ENCODE measurements at regions not wholly inside any gene's neighbourhood (a gene's known extent, or its start where the extent isn't known, plus 50 kb on each side); places are given as distances from the start of the nearest gene placed in this dataset.
"Not testable (repeated sequence)": the region's sequence is repeated elsewhere in the genome, so short reads cannot be mapped to it uniquely, and the experiment has no call there.

- no peak for DNase-seq
These were observed 768.6 kb downstream of the ZPLD1 start for GRCh38 chr3:103203441-103203840.

DNA sequence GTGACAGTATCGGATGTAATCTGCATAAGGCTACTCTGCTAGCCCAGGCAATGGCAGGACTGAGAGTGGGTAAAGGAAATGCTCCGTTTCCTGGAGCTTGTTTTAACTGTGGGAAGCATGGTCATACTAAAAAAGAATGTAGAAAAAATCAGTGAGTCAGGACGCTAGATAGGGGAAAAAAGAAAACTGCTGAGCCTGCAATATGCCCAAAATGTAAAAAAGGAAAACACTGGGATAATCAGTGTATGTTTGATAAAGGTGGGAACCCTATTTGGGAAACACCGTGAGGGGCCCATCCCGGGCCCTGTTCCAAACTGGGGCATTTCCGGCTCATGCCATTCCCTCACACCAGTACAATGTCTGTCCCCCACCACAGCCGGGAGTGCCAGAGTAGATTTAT is 775.8 kb downstream of the ZPLD1 start:
- no peak for DNase-seq

DNA sequence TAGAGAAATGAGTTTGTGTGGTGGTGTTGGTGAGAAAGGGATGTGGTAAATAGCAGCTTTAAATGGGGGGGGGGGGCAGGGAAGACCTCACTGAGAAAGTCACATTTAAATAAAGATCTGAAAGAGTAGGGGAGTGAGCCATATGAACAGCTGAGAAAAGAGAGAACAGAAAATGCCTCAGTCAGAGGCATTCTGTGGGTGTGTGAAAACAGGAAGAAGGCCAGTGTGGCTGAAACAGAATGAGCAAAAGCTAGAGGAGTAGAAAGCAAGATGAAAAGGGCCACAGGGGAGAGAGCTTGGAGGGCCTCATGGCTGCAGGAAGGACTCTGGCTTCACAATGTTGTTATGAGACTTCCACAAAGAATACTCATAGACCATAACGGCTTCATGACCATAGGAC is 783.3 kb downstream of the ZPLD1 start:
- DNase-seq, result no peak

GRCh38 chr3:103218793-103219192 is 784.0 kb downstream of the ZPLD1 start:
- no peak for DNase-seq

DNA sequence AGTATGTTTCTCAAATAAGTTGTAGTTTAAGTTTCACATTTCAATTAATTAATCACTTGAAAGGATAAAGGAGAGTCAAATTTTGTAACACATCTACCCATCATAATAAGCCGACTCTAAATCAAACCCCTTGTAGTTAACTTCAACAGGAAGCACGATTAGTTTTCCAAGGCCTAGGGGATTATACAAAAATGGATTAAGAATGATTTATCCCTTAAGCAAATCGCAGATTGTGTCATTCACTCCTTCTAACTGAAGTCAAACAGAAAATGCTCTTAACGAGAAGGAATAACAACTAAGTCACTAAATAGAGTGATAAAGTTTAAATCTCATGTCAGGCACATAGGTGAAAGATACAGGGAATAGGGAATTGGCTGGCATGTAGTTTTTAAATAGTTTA is 792.8 kb downstream of the ZPLD1 start:
- DNase-seq, result no peak

DNA sequence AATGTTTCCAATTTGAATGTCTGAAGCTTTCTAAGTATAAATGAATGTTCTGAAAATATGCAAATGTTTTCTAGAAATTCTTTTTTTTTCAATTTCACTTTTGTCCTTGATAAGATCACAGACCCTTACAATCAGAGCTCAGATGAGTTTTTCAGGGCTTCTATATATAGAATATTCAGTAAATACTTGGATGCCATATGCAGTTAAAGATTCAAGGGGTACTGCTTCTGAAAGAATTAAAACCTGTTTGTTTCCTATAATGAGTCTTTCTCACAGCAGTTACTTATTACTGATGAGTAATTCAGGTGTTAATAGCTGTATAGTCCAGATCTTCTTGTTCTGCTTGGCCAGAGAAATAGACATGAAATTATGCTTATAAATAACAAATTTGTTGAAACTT is 812.6 kb downstream of the ZPLD1 start:
- no peak for DNase-seq

- not testable (repeated sequence) for DNase-seq
These were observed 820.0 kb downstream of the ZPLD1 start for GRCh38 chr3:103254827-103255226.

GRCh38 chr3:103269287-103269686 is 834.5 kb downstream of the ZPLD1 start:
- no peak for DNase-seq

DNA sequence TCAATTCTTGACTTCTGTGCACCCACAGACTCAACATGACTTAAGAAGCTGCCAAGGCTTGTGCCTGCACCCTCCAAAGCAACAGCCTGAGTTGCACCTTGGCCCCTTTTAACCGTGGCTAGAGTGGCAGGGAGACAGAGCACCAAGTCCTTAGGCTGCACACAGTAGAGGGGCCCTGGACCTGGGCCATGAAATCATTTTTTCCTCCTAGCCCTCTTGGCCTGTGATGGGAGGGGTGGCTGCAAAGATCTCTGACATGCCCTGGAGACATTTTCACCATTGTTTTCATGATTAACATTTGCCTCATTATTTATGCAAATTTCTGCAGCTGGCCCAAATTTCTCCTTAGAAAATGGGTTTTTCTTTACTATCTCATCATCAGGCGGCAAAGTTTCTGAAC is 836.8 kb downstream of the ZPLD1 start:
- DNase-seq, result no peak

- DNase-seq, result no peak
These were observed 861.3 kb downstream of the ZPLD1 start for GRCh38 chr3:103295974-103296570.

GRCh38 chr3:103297502-103297901 is 862.7 kb downstream of the ZPLD1 start:
- not testable (repeated sequence) for DNase-seq

DNA sequence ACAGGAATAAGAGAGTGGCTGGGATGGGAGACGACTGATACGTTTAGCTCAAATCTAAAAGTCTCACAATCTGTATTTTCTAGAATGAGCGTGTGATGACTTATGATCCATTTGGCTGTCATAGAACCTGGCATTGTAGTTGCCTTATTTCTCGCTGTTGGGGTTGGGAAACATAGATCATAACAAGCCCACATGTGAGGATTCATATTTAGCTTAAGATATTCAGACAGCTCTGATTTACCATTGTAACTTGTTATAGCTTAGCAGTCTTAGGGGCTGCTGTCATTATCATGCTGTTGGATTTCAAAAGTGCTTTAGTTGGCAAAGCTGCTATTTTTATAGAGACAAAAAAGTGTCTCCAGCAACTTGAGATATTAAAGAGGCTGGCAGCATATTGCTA is 871.3 kb downstream of the ZPLD1 start:
- DNase-seq, result no peak

GRCh38 chr3:103308921-103309320 is 874.1 kb downstream of the ZPLD1 start:
- no peak for DNase-seq

DNA sequence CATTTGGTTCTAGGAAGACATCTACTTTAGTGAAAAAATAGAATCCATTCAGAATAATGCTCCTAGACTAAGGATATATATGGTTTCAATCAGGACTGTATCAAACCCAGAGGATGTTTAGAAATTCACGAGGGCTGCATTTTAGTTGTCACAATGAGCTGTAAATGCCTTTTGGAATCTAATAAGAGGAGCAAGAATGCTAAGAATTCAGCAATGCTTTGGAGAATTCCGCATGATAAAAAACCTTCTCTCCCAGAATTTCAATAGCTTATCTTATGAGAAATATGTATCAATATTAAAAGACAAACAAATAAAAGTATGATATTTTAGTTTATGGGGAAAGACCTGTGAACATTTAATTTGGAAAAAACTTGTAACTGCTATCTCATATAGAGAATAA is 885.1 kb downstream of the ZPLD1 start:
- DNase-seq, result no peak

- DNase-seq, result no peak
These were observed 902.5 kb downstream of the ZPLD1 start for GRCh38 chr3:103337179-103337845.

GRCh38 chr3:103341078-103341606 is 906.3 kb downstream of the ZPLD1 start:
- DNase-seq, result no peak

DNA sequence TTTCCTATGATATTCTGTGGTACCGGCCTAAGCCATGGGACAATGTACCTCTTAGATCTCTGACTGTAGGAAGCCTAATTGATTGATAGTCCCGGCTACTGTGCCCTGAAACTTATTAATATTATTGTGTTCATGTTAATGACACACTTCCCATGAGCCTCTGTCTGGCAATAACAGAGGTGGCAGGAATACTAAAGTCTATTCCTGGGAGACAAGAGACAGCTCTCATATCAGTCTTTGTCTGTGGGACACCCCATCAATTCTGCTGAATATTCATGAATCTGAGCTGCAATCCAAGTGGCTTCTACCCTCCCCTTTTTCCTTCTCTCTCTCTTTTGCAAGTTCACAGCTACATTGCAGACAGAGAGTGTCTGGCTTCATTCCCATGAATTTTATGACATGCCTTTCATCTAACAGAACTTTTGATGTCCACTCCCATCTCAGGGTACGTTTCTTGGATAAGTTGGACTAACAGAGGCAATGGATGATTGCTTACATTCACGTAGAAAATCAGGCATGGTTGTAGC is 907.5 kb downstream of the ZPLD1 start:
- DNase-seq, result no peak

- DNase-seq, result no peak
These were observed 914.9 kb downstream of the ZPLD1 start for GRCh38 chr3:103349760-103350159.

GRCh38 chr3:103365467-103365866 is 930.7 kb downstream of the ZPLD1 start:
- no peak for DNase-seq

DNA sequence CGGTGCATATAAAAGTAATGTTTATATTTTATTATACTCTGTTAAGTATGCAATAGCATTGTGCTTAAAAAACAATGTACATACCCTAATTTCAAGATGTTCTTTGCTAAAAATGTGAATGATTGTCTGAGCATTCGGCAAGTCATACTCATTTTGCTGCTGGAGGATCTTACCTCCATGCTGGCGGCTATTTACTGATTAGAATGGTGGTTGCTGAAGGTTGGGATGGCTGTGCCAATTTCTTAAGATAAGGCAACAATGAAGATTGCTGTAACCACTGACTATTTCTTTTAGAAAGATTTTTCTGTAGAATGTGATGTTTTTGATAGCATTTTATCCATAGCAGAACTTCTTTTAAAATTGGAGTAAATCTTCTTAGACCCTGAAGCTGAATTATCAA is 932.7 kb downstream of the ZPLD1 start:
- DNase-seq, result no peak

DNA sequence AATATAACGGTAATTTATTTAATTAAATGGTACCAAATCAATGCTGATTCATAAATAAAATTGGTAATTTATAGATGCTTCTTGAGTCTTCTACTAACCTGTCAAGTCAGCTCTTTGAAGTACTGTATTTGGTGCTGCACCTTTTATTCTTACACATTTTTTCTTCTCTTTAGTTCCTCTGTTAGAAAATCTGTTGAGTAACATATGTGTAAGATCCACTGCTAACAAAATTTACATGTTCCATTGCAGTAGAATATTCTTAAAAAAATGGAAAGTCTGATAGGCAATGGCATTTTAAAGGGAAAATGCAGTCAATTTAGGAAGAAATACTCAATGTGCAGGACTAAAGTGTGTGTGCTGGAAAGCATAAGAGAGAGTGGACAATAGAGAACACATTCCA is 936.6 kb downstream of the ZPLD1 start:
- DNase-seq, result no peak

DNA sequence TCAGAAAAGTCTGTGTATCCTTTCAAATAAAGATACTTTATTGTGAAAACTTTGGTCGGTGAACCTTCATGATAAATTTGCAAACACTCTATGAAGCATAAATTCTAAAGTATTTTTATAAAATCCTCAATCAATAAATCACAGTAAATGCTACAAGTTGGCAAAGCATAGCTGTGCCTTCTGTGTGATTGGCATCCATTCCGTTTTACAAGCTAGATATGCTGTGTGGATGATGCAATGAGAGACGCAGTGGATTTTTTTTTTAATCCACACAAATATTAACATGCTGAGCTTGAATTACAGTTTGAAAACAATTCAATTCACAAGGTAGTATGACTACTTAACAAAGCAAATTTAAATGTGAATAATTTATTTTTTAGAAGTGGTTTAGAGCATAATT is 937.2 kb downstream of the ZPLD1 start:
- no peak for DNase-seq

GRCh38 chr3:103380391-103380790 is 945.6 kb downstream of the ZPLD1 start:
- DNase-seq, result no peak

DNA sequence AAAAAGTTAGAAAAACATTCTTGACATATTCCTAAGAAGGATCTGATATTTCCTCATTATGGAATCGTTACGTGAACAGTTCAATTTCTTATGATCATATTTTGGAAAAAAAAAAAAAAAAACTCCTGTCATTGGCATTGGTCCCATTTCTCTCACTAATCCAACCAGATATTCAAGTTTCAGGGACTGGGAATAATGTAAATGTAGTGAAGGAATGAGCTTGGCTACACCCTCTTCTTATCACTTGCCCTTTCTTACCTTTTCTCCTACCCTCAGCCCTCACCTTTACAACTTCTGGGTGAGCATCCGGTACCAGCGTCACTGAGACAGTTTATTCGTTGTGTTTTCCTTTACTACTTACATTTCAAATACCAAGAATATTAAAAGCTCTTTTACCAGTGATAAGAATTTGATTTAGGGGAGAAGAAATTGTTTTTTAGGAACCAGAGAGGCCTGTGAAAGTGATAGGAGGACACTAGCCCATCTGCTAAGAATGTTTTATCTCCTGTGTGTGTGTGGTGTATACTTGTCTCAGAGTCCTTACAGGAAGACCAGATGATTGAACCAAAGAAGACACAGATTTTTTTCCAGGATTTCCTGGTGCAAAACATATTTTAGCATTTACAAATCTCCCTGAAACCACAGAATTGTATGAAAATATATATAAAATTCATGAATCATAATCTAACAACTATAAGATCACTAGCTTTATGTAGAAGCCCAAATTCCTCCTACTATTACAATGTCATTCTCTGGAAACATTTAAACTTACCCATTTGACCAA is 946.7 kb downstream of the ZPLD1 start:
- no peak for DNase-seq
